T-cell (primary cell): ENCODE measurements at regions not wholly inside any gene's neighbourhood (a gene's known extent, or its start where the extent isn't known, plus 50 kb on each side); places are given as distances from the start of the nearest gene placed in this dataset.

Experiments
- ATAC-seq, 4 experiments: fragments of 200-7000 bp in 3 of 4; fragments of 150-1000 bp in 1 of 4; cut with Tn5 transposase; replicated peaks in 1 of 4; 1 replicate in 3 of 4; 2 replicates in 1 of 4; pipeline ENCODE4 v1.10.0; 2021; ENCODE audit warnings: moderate library complexity in 3 of 4, mild to moderate bottlenecking in 2 of 4, moderate number of reproducible peaks in 1 of 4
- CTCF ChIA-PET, 2 donors: fragments of 300-600 bp; sonication (Branson Sonifier 250); formaldehyde crosslinking; loops; one replicate each; lab custom pipeline; 2022; ENCODE audit warnings: antibody characterized with exemption in 2 of 2; lab: Charles Lee
- POLR2A ChIA-PET, 2 donors: fragments of 300-600 bp; sonication (Branson Sonifier 250); formaldehyde crosslinking; loops; one replicate each; lab custom pipeline; 2022; ENCODE audit warnings: antibody characterized with exemption in 2 of 2; lab: Charles Lee
- DNase-seq, 35 experiments: peaks; one replicate each; pipeline versions ENCODE4 v3.0.0 to v3.0.0-alpha.2; 2013 to 2023
- H3K27ac ChIP-seq: one replicate; pipeline ENCODE4 v1.5.1; 2013; ENCODE audit warnings: low read length
- H3K27me3 ChIP-seq, 2 experiments: replicated peaks in 1 of 2; 1 replicate in 1 of 2; 2 replicates in 1 of 2; pipeline versions ENCODE4 v1.6.1 to v1.7.0; 2013; ENCODE audit warnings: low read length in 1 of 2, mixed read lengths in 1 of 2; ENCODE audit not compliant: control insufficient read depth in 2 of 2, insufficient read depth in 2 of 2; ENCODE audit errors: extremely low read depth in 1 of 2
- H3K36me3 ChIP-seq, 2 donors: 1 replicate in 1 of 2; 2 replicates in 1 of 2; pipeline versions ENCODE4 v1.6.1 to v1.7.0; 2013; ENCODE audit warnings: low read length in 1 of 2; ENCODE audit not compliant: control insufficient read depth in 2 of 2, insufficient read depth in 1 of 2; ENCODE audit errors: extremely low read depth in 1 of 2
- H3K4me1 ChIP-seq, 2 experiments: 1 replicate in 1 of 2; 2 replicates in 1 of 2; pipeline versions ENCODE4 v1.6.1 to v1.7.0; 2013; ENCODE audit warnings: low read length in 2 of 2, mixed read lengths in 1 of 2; ENCODE audit not compliant: insufficient read depth in 2 of 2, control insufficient read depth in 1 of 2; ENCODE audit errors: extremely low read depth in 1 of 2
- H3K4me3 ChIP-seq, 2 donors: 1 replicate in 1 of 2; 2 replicates in 1 of 2; pipeline versions ENCODE4 v1.5.1 to v1.7.0; 2013; ENCODE audit warnings: mild to moderate bottlenecking in 2 of 2, low read length in 1 of 2, moderate library complexity in 1 of 2; ENCODE audit not compliant: control insufficient read depth in 1 of 2; ENCODE audit errors: extremely low read depth in 1 of 2
- H3K9me3 ChIP-seq: 2 replicates; pipeline ENCODE4 v1.7.0; 2013
- H3K27ac Mint-ChIP-seq, 2 donors: one replicate each; pipeline ENCODE4 v1.8.0; 2020 to 2021; ENCODE audit warnings: mild to moderate bottlenecking in 2 of 2, mixed read lengths in 2 of 2
- H3K27me3 Mint-ChIP-seq, 2 donors: one replicate each; pipeline ENCODE4 v1.8.0; 2021 to 2022; ENCODE audit warnings: mixed read lengths in 2 of 2
- H3K36me3 Mint-ChIP-seq: one replicate; pipeline ENCODE4 v1.8.0; 2021; ENCODE audit warnings: mixed read lengths
- H3K4me1 Mint-ChIP-seq, 3 donors: one replicate each; pipeline ENCODE4 v1.8.0; 2020 to 2022; ENCODE audit warnings: mixed read lengths in 3 of 3, mild to moderate bottlenecking in 1 of 3
- H3K4me3 Mint-ChIP-seq, 3 donors: one replicate each; pipeline ENCODE4 v1.8.0; 2020 to 2022; ENCODE audit warnings: mild to moderate bottlenecking in 3 of 3, mixed read lengths in 3 of 3, moderate library complexity in 3 of 3
- H3K9me3 Mint-ChIP-seq, 3 donors: one replicate each; pipeline ENCODE4 v1.8.0; 2020 to 2022; ENCODE audit warnings: mixed read lengths in 3 of 3
- WGBS: methylation state at CpG from one replicate; pipeline ENCODE4 v1.1.5; 2013; ENCODE audit warnings: missing lambda C conversion rate; ENCODE audit not compliant: insufficient coverage; 5-methylcytosine and 5-hydroxymethylcytosine counted together

- Mint-ChIP-seq H3K36me3 (no peaks in the 10 kb centered on the region), H3K4me1 (no peaks in the 10 kb centered on the region), H3K9me3 (no peaks in the 10 kb centered on the region), H3K27me3 (peaks cover 14 to 22% of the 10 kb centered on the region in 2 donors), H3K27ac (no peak overlapping the region), H3K4me3 (no peak overlapping the region)
- Histone ChIP-seq H3K4me3 (no peak overlapping the region), H3K27ac (no peak overlapping the region), H3K36me3 (no peaks in the 10 kb centered on the region), H3K27me3 (peaks cover 0 to 23% of the 10 kb centered on the region in 2 experiments), H3K9me3 (no peaks in the 10 kb centered on the region), H3K4me1 (no peaks in the 10 kb centered on the region)
- DNase-seq (no peak), ATAC-seq (no peak)
- ChIA-PET POLR2A (no interaction called here), CTCF (no interaction called here)
- WGBS = 89% methylated on average over 4 of the region's 4 CpGs
Measured at GRCh38 chr11:45458269-45458668, 172.1 kb upstream of the SYT13 start.

GRCh38 chr11:45457649-45458048 is 171.5 kb upstream of the SYT13 start:
- Mint-ChIP-seq H3K27me3 (peaks cover 14 to 22% of the 10 kb centered on the region in 2 donors), H3K36me3 (no peaks in the 10 kb centered on the region), H3K4me3 (no peak overlapping the region), H3K4me1 (no peaks in the 10 kb centered on the region), H3K27ac (no peak overlapping the region), H3K9me3 (no peaks in the 10 kb centered on the region)
- Histone ChIP-seq H3K9me3 (no peaks in the 10 kb centered on the region), H3K4me1 (no peaks in the 10 kb centered on the region), H3K4me3 (no peak overlapping the region), H3K36me3 (no peaks in the 10 kb centered on the region), H3K27me3 (peaks cover 0 to 23% of the 10 kb centered on the region in 2 experiments), H3K27ac (no peak overlapping the region)
- DNase-seq (no peak), ATAC-seq (no peak)
- POLR2A ChIA-PET = no interaction called here
- WGBS = 79% methylated on average over 4 of the region's 6 CpGs
- CTCF ChIA-PET = no interaction called here

- no peaks in the 10 kb centered on the region for H3K9me3 ChIP-seq
Measured at GRCh38 chr11:45456686-45457085, 170.5 kb upstream of the SYT13 start.

GRCh38 chr11:45455536-45455935 is 169.4 kb upstream of the SYT13 start:
- H3K4me3 Mint-ChIP-seq = no peak overlapping the region

More at GRCh38 chr11:45456686-45457085, 170.5 kb upstream of the SYT13 start:
- peaks cover 14 to 22% of the 10 kb centered on the region in 2 donors for H3K27me3 Mint-ChIP-seq
- H3K4me1 Mint-ChIP-seq = no peaks in the 10 kb centered on the region
- Histone ChIP-seq H3K36me3 (no peaks in the 10 kb centered on the region), H3K4me1 (no peaks in the 10 kb centered on the region), H3K27me3 (peaks cover 0 to 22% of the 10 kb centered on the region in 2 experiments), H3K27ac (no peak overlapping the region), H3K4me3 (no peak overlapping the region)
- POLR2A ChIA-PET = no interaction called here
- DNase-seq (no peak), ATAC-seq (no peak)
- H3K4me3 Mint-ChIP-seq = no peak overlapping the region
- CTCF ChIA-PET = no interaction called here
- H3K27ac Mint-ChIP-seq = no peak overlapping the region
- no peaks in the 10 kb centered on the region for H3K9me3 Mint-ChIP-seq
- WGBS = 88% methylated on average over 6 of the region's 6 CpGs
- H3K36me3 Mint-ChIP-seq = no peaks in the 10 kb centered on the region

GRCh38 chr11:45454917-45455401 is 168.8 kb upstream of the SYT13 start:
- Histone ChIP-seq H3K9me3 (no peaks in the 10 kb centered on the region), H3K36me3 (no peaks in the 10 kb centered on the region), H3K4me3 (no peak overlapping the region), H3K27me3 (peaks cover 0 to 15% of the 10 kb centered on the region in 2 experiments), H3K27ac (no peak overlapping the region), H3K4me1 (no peaks in the 10 kb centered on the region)
- CTCF ChIA-PET = no interaction called here
- Mint-ChIP-seq H3K4me3 (no peak overlapping the region), H3K27ac (no peak overlapping the region), H3K4me1 (no peaks in the 10 kb centered on the region), H3K9me3 (no peaks in the 10 kb centered on the region), H3K27me3 (peaks cover 14 to 18% of the 10 kb centered on the region in 2 donors), H3K36me3 (no peaks in the 10 kb centered on the region)
- no peak for ATAC-seq
- WGBS = 40% methylated on average over 1 of the region's 1 CpG
- POLR2A ChIA-PET = no interaction called here
- DNase-seq = no peak

More at GRCh38 chr11:45455536-45455935, 169.4 kb upstream of the SYT13 start:
- DNase-seq = no peak
- H3K4me3 ChIP-seq = no peak overlapping the region
- CTCF ChIA-PET = no interaction called here
- no peaks in the 10 kb centered on the region for H3K4me1 ChIP-seq
- H3K9me3 ChIP-seq = no peaks in the 10 kb centered on the region
- no peak overlapping the region for H3K27ac Mint-ChIP-seq
- no peaks in the 10 kb centered on the region for H3K9me3 Mint-ChIP-seq
- POLR2A ChIA-PET = no interaction called here
- H3K27me3 Mint-ChIP-seq = peaks cover 14 to 18% of the 10 kb centered on the region in 2 donors
- no peak overlapping the region for H3K27ac ChIP-seq
- WGBS = 73% methylated on average over 3 of the region's 6 CpGs
- H3K36me3 Mint-ChIP-seq = no peaks in the 10 kb centered on the region
- H3K4me1 Mint-ChIP-seq = no peaks in the 10 kb centered on the region
- no peak for ATAC-seq
- H3K36me3 ChIP-seq = no peaks in the 10 kb centered on the region
- H3K27me3 ChIP-seq = peaks cover 0 to 18% of the 10 kb centered on the region in 2 experiments

GRCh38 chr11:45453721-45454120 is 167.6 kb upstream of the SYT13 start:
- 89% methylated on average over 2 of the region's 4 CpGs for WGBS
- Mint-ChIP-seq H3K4me3 (no peak overlapping the region), H3K27ac (no peak overlapping the region), H3K27me3 (peaks cover 14 to 16% of the 10 kb centered on the region in 2 donors), H3K36me3 (no peaks in the 10 kb centered on the region), H3K4me1 (no peaks in the 10 kb centered on the region), H3K9me3 (no peaks in the 10 kb centered on the region)
- Histone ChIP-seq H3K27me3 (peaks cover 0 to 14% of the 10 kb centered on the region in 2 experiments), H3K27ac (no peak overlapping the region), H3K4me1 (no peaks in the 10 kb centered on the region), H3K36me3 (no peaks in the 10 kb centered on the region), H3K9me3 (no peaks in the 10 kb centered on the region), H3K4me3 (no peak overlapping the region)
- DNase-seq = no peak
- no peak for ATAC-seq
- ChIA-PET POLR2A (interaction anchor here in 1 of 2 donors (0.6 kb wide), 1 partner anchor 9 kb away, joined by 5 read pairs; no protein-coding TSS in a partner anchor), CTCF (no interaction called here)
